ENCODE measurements at regions not wholly inside any gene's neighbourhood (a gene's known extent, or its start where the extent isn't known, plus 50 kb on each side); places are given as distances from the start of the nearest gene placed in this dataset.

DNA sequence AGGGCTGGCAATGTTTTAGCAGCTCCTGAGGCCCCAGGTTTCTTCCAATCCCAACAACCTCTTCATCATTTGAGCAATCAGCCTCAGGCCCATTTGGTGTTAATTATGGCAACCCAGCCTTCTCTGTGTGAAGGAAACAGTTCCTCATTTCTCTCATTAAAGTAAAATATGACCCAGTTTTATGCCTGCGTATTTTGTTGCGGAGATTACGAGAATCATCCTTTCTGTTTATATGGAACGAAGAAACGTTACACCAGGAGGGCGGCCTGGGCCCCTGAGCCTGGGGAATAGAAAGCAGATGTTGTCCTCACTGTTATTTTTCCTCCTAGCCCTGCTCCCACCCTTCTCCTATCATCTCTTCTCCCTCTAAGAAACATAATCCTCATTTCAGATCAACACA, 332.2 kb upstream of the USP24 start:
- WGBS, 2 experiments (ENCODE audit: insufficient coverage in 1 of 2, insufficient read length in 1 of 2) = 93 to 100% methylated on average over 3 to 6 of the region's 6 CpGs

GRCh38 chr1:55546553-55546952, 331.4 kb upstream of the USP24 start:
- WGBS, 2 experiments (ENCODE audit: insufficient coverage in 1 of 2, insufficient read length in 1 of 2) = 97% methylated on average over 1 of the region's 1 CpG; no CpG with 5 or more reads in 1 of the 2 experiments
- no peak overlapping the region for H3K9ac ChIP-seq (ENCODE audit: extremely low read depth, low read length, poor library complexity, severe bottlenecking)
- peaks cover 3% of the 10 kb centered on the region for H3K27me3 Mint-ChIP-seq (ENCODE audit: insufficient read depth)
- no peak overlapping the region for H3K27ac ChIP-seq (ENCODE audit: low read depth, low read length)
- no peaks in the 10 kb centered on the region for H3K27me3 ChIP-seq (ENCODE audit: control insufficient read depth, insufficient read depth, low read length, poor library complexity, severe bottlenecking)
- no peaks in the 10 kb centered on the region for H3K9me3 Mint-ChIP-seq
- no peaks in the 10 kb centered on the region for H3K36me3 Mint-ChIP-seq (ENCODE audit: low read depth)
- H3K27ac Mint-ChIP-seq = no peak overlapping the region
- DNase-seq = no peak
- no peaks in the 10 kb centered on the region for H3K36me3 ChIP-seq (ENCODE audit: control insufficient read depth, insufficient read depth, low read length)
- H3K9me3 ChIP-seq (ENCODE audit: control insufficient read depth, low read length) = no peaks in the 10 kb centered on the region
- no peak overlapping the region for H3K4me3 Mint-ChIP-seq
- H3K4me1 Mint-ChIP-seq = peaks cover 10% of the 10 kb centered on the region
- no peak overlapping the region for H3K4me3 ChIP-seq (ENCODE audit: low read length)
- TF ChIP-seq, protein P1, sequence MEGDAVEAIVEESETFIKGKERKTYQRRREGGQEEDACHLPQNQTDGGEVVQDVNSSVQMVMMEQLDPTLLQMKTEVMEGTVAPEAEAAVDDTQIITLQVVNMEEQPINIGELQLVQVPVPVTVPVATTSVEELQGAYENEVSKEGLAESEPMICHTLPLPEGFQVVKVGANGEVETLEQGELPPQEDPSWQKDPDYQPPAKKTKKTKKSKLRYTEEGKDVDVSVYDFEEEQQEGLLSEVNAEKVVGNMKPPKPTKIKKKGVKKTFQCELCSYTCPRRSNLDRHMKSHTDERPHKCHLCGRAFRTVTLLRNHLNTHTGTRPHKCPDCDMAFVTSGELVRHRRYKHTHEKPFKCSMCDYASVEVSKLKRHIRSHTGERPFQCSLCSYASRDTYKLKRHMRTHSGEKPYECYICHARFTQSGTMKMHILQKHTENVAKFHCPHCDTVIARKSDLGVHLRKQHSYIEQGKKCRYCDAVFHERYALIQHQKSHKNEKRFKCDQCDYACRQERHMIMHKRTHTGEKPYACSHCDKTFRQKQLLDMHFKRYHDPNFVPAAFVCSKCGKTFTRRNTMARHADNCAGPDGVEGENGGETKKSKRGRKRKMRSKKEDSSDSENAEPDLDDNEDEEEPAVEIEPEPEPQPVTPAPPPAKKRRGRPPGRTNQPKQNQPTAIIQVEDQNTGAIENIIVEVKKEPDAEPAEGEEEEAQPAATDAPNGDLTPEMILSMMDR (conservative IDR thresholded peaks at IDR 0.05) = no peak
- H3K4me1 ChIP-seq (ENCODE audit: control insufficient read depth, insufficient read depth, low read length) = no peaks in the 10 kb centered on the region

More for the DNA sequence above, 332.2 kb upstream of the USP24 start:
- Histone ChIP-seq H3K27ac (ENCODE audit: low read depth, low read length) (no peak overlapping the region), H3K4me1 (ENCODE audit: control insufficient read depth, insufficient read depth, low read length) (no peaks in the 10 kb centered on the region), H3K9ac (ENCODE audit: extremely low read depth, low read length, poor library complexity, severe bottlenecking) (no peak overlapping the region), H3K4me3 (ENCODE audit: low read length) (no peak overlapping the region), H3K9me3 (ENCODE audit: control insufficient read depth, low read length) (peaks cover 1% of the 10 kb centered on the region), H3K36me3 (ENCODE audit: control insufficient read depth, insufficient read depth, low read length) (no peaks in the 10 kb centered on the region), H3K27me3 (ENCODE audit: control insufficient read depth, insufficient read depth, low read length, poor library complexity, severe bottlenecking) (no peaks in the 10 kb centered on the region)
- TF ChIP-seq, protein P1 (conservative IDR thresholded peaks at IDR 0.05) = no peak
- no peak overlapping the region for H3K27ac Mint-ChIP-seq
- H3K9me3 Mint-ChIP-seq = no peaks in the 10 kb centered on the region
- DNase-seq = no peak
- H3K4me1 Mint-ChIP-seq = peaks cover 10% of the 10 kb centered on the region
- no peak overlapping the region for H3K4me3 Mint-ChIP-seq
- peaks cover 3% of the 10 kb centered on the region for H3K27me3 Mint-ChIP-seq (ENCODE audit: insufficient read depth)
- no peaks in the 10 kb centered on the region for H3K36me3 Mint-ChIP-seq (ENCODE audit: low read depth)

DNA sequence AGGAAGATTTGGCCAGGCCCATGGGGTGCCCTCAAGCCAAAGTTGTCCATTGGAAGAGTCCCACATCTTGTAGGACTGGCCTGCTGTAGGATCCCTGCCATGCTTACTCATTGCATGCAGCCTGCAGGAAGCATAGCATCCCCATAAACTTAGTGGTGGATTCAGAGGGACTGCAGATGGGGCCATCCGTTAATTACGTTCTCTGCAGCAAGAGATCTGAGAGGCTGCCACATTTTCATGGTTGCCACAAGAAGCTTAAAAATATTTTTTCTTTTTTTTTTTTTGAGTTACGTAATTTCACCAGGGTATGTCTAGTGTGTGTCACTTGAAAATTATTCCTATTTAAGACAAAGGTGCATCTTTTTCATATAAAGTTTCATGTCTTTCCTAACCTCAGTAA, 329.7 kb upstream of the USP24 start:
- 97% methylated on average over 2 of the region's 3 CpGs; no CpG with 5 or more reads in 1 of the 2 experiments for WGBS, 2 experiments (ENCODE audit: insufficient coverage in 1 of 2, insufficient read length in 1 of 2)

More for the DNA sequence above, 329.7 kb upstream of the USP24 start:
- no peak overlapping the region for H3K27ac Mint-ChIP-seq
- no peaks in the 10 kb centered on the region for H3K36me3 Mint-ChIP-seq (ENCODE audit: low read depth)
- Histone ChIP-seq H3K4me1 (ENCODE audit: control insufficient read depth, insufficient read depth, low read length) (no peaks in the 10 kb centered on the region), H3K27me3 (ENCODE audit: control insufficient read depth, insufficient read depth, low read length, poor library complexity, severe bottlenecking) (no peaks in the 10 kb centered on the region), H3K9me3 (ENCODE audit: control insufficient read depth, low read length) (no peaks in the 10 kb centered on the region), H3K9ac (ENCODE audit: extremely low read depth, low read length, poor library complexity, severe bottlenecking) (no peak overlapping the region), H3K36me3 (ENCODE audit: control insufficient read depth, insufficient read depth, low read length) (no peaks in the 10 kb centered on the region), H3K4me3 (ENCODE audit: low read length) (no peak overlapping the region), H3K27ac (ENCODE audit: low read depth, low read length) (no peak overlapping the region)
- no peak for DNase-seq
- TF ChIP-seq, protein P1 (conservative IDR thresholded peaks at IDR 0.05) = no peak
- H3K4me1 Mint-ChIP-seq = peaks cover 10% of the 10 kb centered on the region
- peaks cover 3% of the 10 kb centered on the region for H3K27me3 Mint-ChIP-seq (ENCODE audit: insufficient read depth)
- no peaks in the 10 kb centered on the region for H3K9me3 Mint-ChIP-seq
- H3K4me3 Mint-ChIP-seq = no peak overlapping the region

Data from endodermal cell (in vitro differentiated cells).